ENCODE measurements at regions not wholly inside any gene's neighbourhood (a gene's known extent, or its start where the extent isn't known, plus 50 kb on each side); places are given as distances from the start of the nearest gene placed in this dataset.

- ATAC-seq = no peak
- TF ChIP-seq ZC3H10 (CRISPR knock-in tag; IDR thresholded peaks at IDR 0.05) = no peak
- TF ChIP-seq PATZ1 (CRISPR knock-in tag; IDR thresholded peaks at IDR 0.05; ENCODE audit: borderline replicate concordance) = no peak
- TF ChIP-seq ZFP3 (CRISPR knock-in tag; IDR thresholded peaks at IDR 0.05) = no peak
- TF ChIP-seq ISL1 (CRISPR knock-in tag; IDR thresholded peaks at IDR 0.05) = no peak
- no peak for TF ChIP-seq TCF4 (CRISPR knock-in tag; IDR thresholded peaks at IDR 0.05; ENCODE audit: borderline replicate concordance)
- no peak for TF ChIP-seq OSR1 (CRISPR knock-in tag; IDR thresholded peaks at IDR 0.05)
- no peak for TF ChIP-seq ESRRG (CRISPR knock-in tag; IDR thresholded peaks at IDR 0.05)
- TF ChIP-seq CSDC2 (CRISPR knock-in tag; IDR thresholded peaks at IDR 0.05) = no peak
- TF ChIP-seq CREB5 (CRISPR knock-in tag; IDR thresholded peaks at IDR 0.05; ENCODE audit: low read depth) = no peak
- no peak for TF ChIP-seq TSHZ2 (CRISPR knock-in tag; IDR thresholded peaks at IDR 0.05)
- no peak for TF ChIP-seq ZNF8 (CRISPR knock-in tag; IDR thresholded peaks at IDR 0.05)
- no peak for TF ChIP-seq RARB (CRISPR knock-in tag; IDR thresholded peaks at IDR 0.05)
- TF ChIP-seq ZNF70 (CRISPR knock-in tag; IDR thresholded peaks at IDR 0.05) = no peak
- TF ChIP-seq ZNF565 (CRISPR knock-in tag; conservative IDR thresholded peaks at IDR 0.05; ENCODE audit: low read depth) = no peak
- no peak for TF ChIP-seq PPARA (CRISPR knock-in tag; IDR thresholded peaks at IDR 0.05; ENCODE audit: borderline replicate concordance)
- no peak for TF ChIP-seq CSRNP3 (CRISPR knock-in tag; IDR thresholded peaks at IDR 0.05)
- TF ChIP-seq GLIS3 (CRISPR knock-in tag; IDR thresholded peaks at IDR 0.05) = no peak
- no peak for TF ChIP-seq ZFP30 (CRISPR knock-in tag; IDR thresholded peaks at IDR 0.05)
- no peak for TF ChIP-seq ARNTL (CRISPR knock-in tag; IDR thresholded peaks at IDR 0.05; ENCODE audit: borderline replicate concordance, low read depth)
Observed at GRCh38 chr10:3404381-3404780, 231.8 kb upstream of the PITRM1 start.

- ATAC-seq = no peak
- TF ChIP-seq SNAI2 (CRISPR knock-in tag; IDR thresholded peaks at IDR 0.05) (no peak), BACH2 (CRISPR knock-in tag; IDR thresholded peaks at IDR 0.05; ENCODE audit: borderline replicate concordance) (no peak), TCF4 (CRISPR knock-in tag; IDR thresholded peaks at IDR 0.05; ENCODE audit: borderline replicate concordance) (no peak), ZNF565 (CRISPR knock-in tag; conservative IDR thresholded peaks at IDR 0.05; ENCODE audit: low read depth) (no peak), ARNTL (CRISPR knock-in tag; IDR thresholded peaks at IDR 0.05; ENCODE audit: borderline replicate concordance, low read depth) (no peak), OSR1 (CRISPR knock-in tag; IDR thresholded peaks at IDR 0.05) (no peak), CREB5 (CRISPR knock-in tag; IDR thresholded peaks at IDR 0.05; ENCODE audit: low read depth) (no peak), RARB (CRISPR knock-in tag; IDR thresholded peaks at IDR 0.05) (no peak), TOX (CRISPR knock-in tag; IDR thresholded peaks at IDR 0.05; ENCODE audit: borderline replicate concordance) (no peak), GLIS3 (CRISPR knock-in tag; IDR thresholded peaks at IDR 0.05) (no peak), TSHZ2 (CRISPR knock-in tag; IDR thresholded peaks at IDR 0.05) (no peak), PATZ1 (CRISPR knock-in tag; IDR thresholded peaks at IDR 0.05; ENCODE audit: borderline replicate concordance) (no peak), ISL1 (CRISPR knock-in tag; IDR thresholded peaks at IDR 0.05) (no peak), CSDC2 (CRISPR knock-in tag; IDR thresholded peaks at IDR 0.05) (no peak), PPARA (CRISPR knock-in tag; IDR thresholded peaks at IDR 0.05; ENCODE audit: borderline replicate concordance) (no peak), ZNF70 (CRISPR knock-in tag; IDR thresholded peaks at IDR 0.05) (no peak), CSRNP3 (CRISPR knock-in tag; IDR thresholded peaks at IDR 0.05) (no peak), ESRRG (CRISPR knock-in tag; IDR thresholded peaks at IDR 0.05) (no peak), ZFP30 (CRISPR knock-in tag; IDR thresholded peaks at IDR 0.05) (no peak)
Observed at GRCh38 chr10:3402187-3402751, 229.7 kb upstream of the PITRM1 start.
